ENCODE measurements at regions not wholly inside any gene's neighbourhood (a gene's known extent, or its start where the extent isn't known, plus 50 kb on each side); places are given as distances from the start of the nearest gene placed in this dataset.
"Not testable (repeated sequence)": the region's sequence is repeated elsewhere in the genome, so short reads cannot be mapped to it uniquely, and the experiment has no call there.

- DNase-seq = no peak
Measured at GRCh38 chr5:164312801-164313200, 807.4 kb downstream of the MAT2B start.

GRCh38 chr5:164317676-164318075, 812.3 kb downstream of the MAT2B start:
- DNase-seq = no peak

GRCh38 chr5:164319161-164319560, 813.7 kb downstream of the MAT2B start:
- no peak for DNase-seq

GRCh38 chr5:164324239-164324638, 818.8 kb downstream of the MAT2B start:
- no peak for DNase-seq

- DNase-seq = no peak
Measured at GRCh38 chr5:164326219-164326618, 820.8 kb downstream of the MAT2B start.

GRCh38 chr5:164327166-164327565, 821.7 kb downstream of the MAT2B start:
- DNase-seq = not testable (repeated sequence)

- no peak for DNase-seq
Measured at GRCh38 chr5:164332349-164333196, 827.2 kb downstream of the MAT2B start.

GRCh38 chr5:164335837-164336236, 830.4 kb downstream of the MAT2B start:
- DNase-seq = no peak

- DNase-seq = no peak
Measured at GRCh38 chr5:164336276-164336675, 830.9 kb downstream of the MAT2B start.

- DNase-seq = no peak
Measured at GRCh38 chr5:164336906-164337305, 831.5 kb downstream of the MAT2B start.

- no peak for DNase-seq
Measured at GRCh38 chr5:164341056-164341619, 835.7 kb downstream of the MAT2B start.

GRCh38 chr5:164345173-164345849, 839.9 kb downstream of the MAT2B start:
- DNase-seq = no peak

GRCh38 chr5:164345853-164346252, 840.4 kb downstream of the MAT2B start:
- no peak for DNase-seq

GRCh38 chr5:164346785-164347630, 841.6 kb downstream of the MAT2B start:
- DNase-seq = no peak

GRCh38 chr5:164350236-164350635, 844.8 kb downstream of the MAT2B start:
- DNase-seq = no peak

GRCh38 chr5:164351245-164351834, 845.9 kb downstream of the MAT2B start:
- DNase-seq = no peak

- no peak for DNase-seq
Measured at GRCh38 chr5:164352695-164353094, 847.3 kb downstream of the MAT2B start.

- no peak for DNase-seq
Measured at GRCh38 chr5:164353155-164353554, 847.7 kb downstream of the MAT2B start.

GRCh38 chr5:164354139-164354751, 848.8 kb downstream of the MAT2B start:
- DNase-seq = no peak

GRCh38 chr5:164355267-164355830, 849.9 kb downstream of the MAT2B start:
- DNase-seq = no peak

- no peak for DNase-seq
Measured at GRCh38 chr5:164356790-164357189, 851.4 kb downstream of the MAT2B start.
